H1 (cell line): ENCODE measurements at regions not wholly inside any gene's neighbourhood (a gene's known extent, or its start where the extent isn't known, plus 50 kb on each side); places are given as distances from the start of the nearest gene placed in this dataset.

Experiments used
- CTCF ChIA-PET: fragments of 300-600 bp; sonication (Branson Sonifier 250); formaldehyde crosslinking; loops from one replicate; lab custom pipeline; 2021; ENCODE audit not compliant: partially characterized antibody; lab: Charles Lee
- POLR2A ChIA-PET: fragments of 300-600 bp; sonication (Branson Sonifier 250); formaldehyde crosslinking; loops from one replicate; lab custom pipeline; 2021; ENCODE audit warnings: inconsistent platforms; ENCODE audit not compliant: partially characterized antibody; lab: Charles Lee
- DNase-seq, 2 experiments: peaks; one replicate each; pipeline versions ENCODE4 v3.0.0 to v3.0.0-alpha.2; 2010 to 2022; ENCODE audit warnings: low spot score in 2 of 2, low read depth in 1 of 2, mixed read lengths in 1 of 2
- FAIRE-seq: peaks from 2 replicates; lab custom pipeline; 2011; peaks lifted over from hg19 to GRCh38; lab: Jason Lieb, UNC
- H2AFZ ChIP-seq: 2 replicates; pipeline ENCODE4 v1.8.1; 2012; ENCODE audit warnings: low read length, inconsistent platforms
- H2AK5ac ChIP-seq: 2 replicates; pipeline ENCODE4 v1.6.1; 2013; ENCODE audit warnings: low read depth, low read length
- H2BK120ac ChIP-seq: replicated peaks from 2 replicates; pipeline ENCODE3; 2013; ENCODE audit warnings: low read depth, low read length, inconsistent platforms
- H2BK12ac ChIP-seq: 2 replicates; pipeline ENCODE4 v1.6.1; 2013; ENCODE audit warnings: low read depth, low read length
- H2BK15ac ChIP-seq: 2 replicates; pipeline ENCODE4 v1.6.1; 2013; ENCODE audit warnings: low read length
- H2BK20ac ChIP-seq: 2 replicates; pipeline ENCODE4 v1.6.1; 2013; ENCODE audit warnings: low read length
- H2BK5ac ChIP-seq: 2 replicates; pipeline ENCODE4 v1.6.1; 2013; ENCODE audit warnings: low read depth, low read length
- H3K14ac ChIP-seq: 2 replicates; pipeline ENCODE4 v1.6.1; 2013; ENCODE audit warnings: inconsistent platforms; ENCODE audit not compliant: insufficient read length
- H3K18ac ChIP-seq: 2 replicates; pipeline ENCODE4 v1.6.1; 2013; ENCODE audit warnings: low read length; ENCODE audit errors: extremely low read depth
- H3K23ac ChIP-seq: 2 replicates; pipeline ENCODE4 v1.6.1; 2013; ENCODE audit warnings: inconsistent platforms; ENCODE audit not compliant: insufficient read length
- H3K23me2 ChIP-seq: 2 replicates; pipeline ENCODE4 v1.6.1; 2013; ENCODE audit warnings: low read depth, low read length
- H3K27ac ChIP-seq: 2 replicates; pipeline ENCODE4 v1.6.1; 2011; ENCODE audit warnings: low read depth, low read length, inconsistent platforms
- H3K27me3 ChIP-seq, 4 experiments: replicated peaks in 1 of 4; 1 replicate in 1 of 4; 2 replicates in 3 of 4; pipeline versions ENCODE4 v1.6.1 to v1.8.1; 2011 to 2013; ENCODE audit warnings: low read length in 3 of 4, mild to moderate bottlenecking in 3 of 4, inconsistent platforms in 2 of 4, mixed read lengths in 2 of 4, moderate library complexity in 1 of 4; ENCODE audit not compliant: control insufficient read depth in 3 of 4, insufficient read depth in 3 of 4; ENCODE audit errors: extremely low read depth in 1 of 4
- H3K36me3 ChIP-seq, 4 experiments: 2 replicates each; pipeline versions ENCODE4 v1.6.1 to v1.8.1; 2011 to 2013; ENCODE audit warnings: mild to moderate bottlenecking in 4 of 4, low read length in 3 of 4, moderate library complexity in 2 of 4, control low read depth in 1 of 4, inconsistent platforms in 1 of 4; ENCODE audit not compliant: insufficient read depth in 4 of 4, control insufficient read depth in 2 of 4
- H3K4ac ChIP-seq: replicated peaks from 2 replicates; pipeline ENCODE3; 2013; ENCODE audit warnings: low read length, low read depth, mixed read lengths, inconsistent platforms; ENCODE audit not compliant: insufficient read length
- H3K4me1 ChIP-seq, 4 experiments: replicated peaks in 1 of 4; 1 replicate in 1 of 4; 2 replicates in 3 of 4; pipeline versions ENCODE4 v1.6.1 to v1.8.1; 2011 to 2013; ENCODE audit warnings: low read length in 3 of 4, inconsistent platforms in 2 of 4, mixed read lengths in 1 of 4; ENCODE audit not compliant: insufficient read depth in 4 of 4, control insufficient read depth in 3 of 4
- H3K4me2 ChIP-seq, 2 experiments: 2 replicates each; pipeline versions ENCODE4 v1.6.1 to v1.8.1; 2011 to 2013; ENCODE audit warnings: low read depth in 2 of 2, low read length in 2 of 2, control low read depth in 1 of 2, inconsistent platforms in 1 of 2, mild to moderate bottlenecking in 1 of 2; ENCODE audit not compliant: insufficient read depth in 1 of 2
- H3K4me3 ChIP-seq, 4 experiments: fragments of 200-600, 300-600 bp in 1 of 4; sonication (generic), shearing (Covaris generic), sonication (Bioruptor Twin) in 1 of 4; 2 replicates each; pipeline versions ENCODE4 v1.5.1 to v1.8.1; 2011 to 2016; ENCODE audit warnings: low read length in 4 of 4, low read depth in 3 of 4, control low read depth in 2 of 4, inconsistent platforms in 2 of 4, mild to moderate bottlenecking in 2 of 4, mixed read lengths in 1 of 4, moderate library complexity in 1 of 4; ENCODE audit not compliant: insufficient read depth in 2 of 4; ENCODE audit errors: extremely low read depth in 1 of 4
- H3K56ac ChIP-seq: replicated peaks from 2 replicates; pipeline ENCODE3; 2013; ENCODE audit warnings: low read depth, mild to moderate bottlenecking, mixed read lengths, low read length, inconsistent platforms; ENCODE audit not compliant: insufficient read length
- H3K79me1 ChIP-seq: 2 replicates; pipeline ENCODE4 v1.6.1; 2013; ENCODE audit warnings: low read depth, low read length, control low read depth
- H3K79me2 ChIP-seq, 2 experiments: 2 replicates each; pipeline versions ENCODE4 v1.6.1 to v1.8.1; 2012 to 2013; ENCODE audit warnings: low read length in 2 of 2, mild to moderate bottlenecking in 2 of 2, inconsistent platforms in 1 of 2; ENCODE audit not compliant: insufficient read depth in 2 of 2, control insufficient read depth in 1 of 2
- H3K9ac ChIP-seq, 4 experiments: replicated peaks in 1 of 4; 1 replicate in 1 of 4; 2 replicates in 3 of 4; pipeline versions ENCODE4 v1.6.1 to v1.8.1; 2011 to 2013; ENCODE audit warnings: low read depth in 3 of 4, low read length in 3 of 4, control low read depth in 2 of 4, mild to moderate bottlenecking in 2 of 4, moderate library complexity in 2 of 4, inconsistent platforms in 1 of 4; ENCODE audit errors: extremely low read depth in 1 of 4
- H3K9me3 ChIP-seq, 2 experiments: 2 replicates each; pipeline versions ENCODE4 v1.6.1 to v1.8.1; 2012 to 2013; ENCODE audit warnings: mild to moderate bottlenecking in 2 of 2, moderate library complexity in 2 of 2, control low read depth in 1 of 2, inconsistent platforms in 1 of 2, low read depth in 1 of 2, low read length in 1 of 2, mixed read lengths in 1 of 2; ENCODE audit not compliant: insufficient read depth in 2 of 2
- H4K20me1 ChIP-seq, 2 experiments: replicated peaks in 1 of 2; 2 replicates each; pipeline versions ENCODE3 to v1.8.1; 2011 to 2013; ENCODE audit warnings: inconsistent platforms in 2 of 2, low read length in 2 of 2, mild to moderate bottlenecking in 1 of 2; ENCODE audit not compliant: insufficient read depth in 2 of 2, control insufficient read depth in 1 of 2
- H4K5ac ChIP-seq: 2 replicates; pipeline ENCODE4 v1.6.1; 2013; ENCODE audit warnings: low read length, low read depth, mixed read lengths, inconsistent platforms; ENCODE audit not compliant: insufficient read length
- H4K8ac ChIP-seq: 2 replicates; pipeline ENCODE4 v1.8.0; 2013; ENCODE audit warnings: mild to moderate bottlenecking, moderate library complexity, low read length, inconsistent platforms; ENCODE audit not compliant: insufficient read depth; ENCODE audit errors: extremely low read depth
- H4K91ac ChIP-seq: replicated peaks from 2 replicates; pipeline ENCODE3; 2013; ENCODE audit warnings: low read length, mixed read lengths, inconsistent platforms; ENCODE audit not compliant: insufficient read length
- BACH1 ChIP-seq: IDR thresholded peaks from 2 replicates; pipeline ENCODE4 v1.6.1; 2012; ENCODE audit warnings: low read length, improper control_type of control experiment
- CBX5 ChIP-seq: fragments of 300-800, 300-1000 bp; sonication (generic); IDR thresholded peaks from 2 replicates; pipeline ENCODE4 v1.7.1; 2016; ENCODE audit warnings: antibody characterized with exemption, low read length, low read depth
- CEBPB ChIP-seq: IDR thresholded peaks from 2 replicates; pipeline ENCODE4 v1.6.1; 2012; ENCODE audit warnings: low read depth, low read length
- CHD1 ChIP-seq: IDR thresholded peaks from 2 replicates; pipeline ENCODE4 v1.6.1; 2012; ENCODE audit warnings: low read depth, low read length, improper control_type of control experiment
- CHD2 ChIP-seq: IDR thresholded peaks from 2 replicates; pipeline ENCODE4 v1.6.1; 2012; ENCODE audit warnings: low read length, improper control_type of control experiment
- EGR1 ChIP-seq: IDR thresholded peaks from 2 replicates; pipeline ENCODE4 v1.6.1; 2011; ENCODE audit warnings: low read depth, low read length, borderline replicate concordance
- FOSL1 ChIP-seq: IDR thresholded peaks from 2 replicates; pipeline ENCODE4 v1.6.1; 2011; ENCODE audit warnings: mild to moderate bottlenecking, low read depth, low read length, moderate library complexity; ENCODE audit not compliant: insufficient read depth
- HDAC6 ChIP-seq: IDR thresholded peaks from one replicate; pipeline ENCODE4 v1.7.1; 2012; ENCODE audit warnings: low read depth, mild to moderate bottlenecking, inconsistent platforms, low read length, moderate library complexity
- JUND ChIP-seq: IDR thresholded peaks from 2 replicates; pipeline ENCODE4 v1.6.1; 2011; ENCODE audit warnings: mild to moderate bottlenecking, improper control_type of control experiment, low read length
- KDM5A ChIP-seq: fragments of 200-600 bp; IDR thresholded peaks from 2 replicates; pipeline ENCODE4 v1.7.1; 2012; ENCODE audit warnings: mild to moderate bottlenecking, low read length, inconsistent platforms, mixed read lengths
- NANOG ChIP-seq: IDR thresholded peaks from 2 replicates; pipeline ENCODE4 v1.6.1; 2011; ENCODE audit warnings: low read length, low read depth, mild to moderate bottlenecking, inconsistent platforms; ENCODE audit not compliant: insufficient read depth, poor library complexity, severe bottlenecking
- POLR2A ChIP-seq, 2 experiments: IDR thresholded peaks; 1 replicate in 1 of 2; 2 replicates in 1 of 2; pipeline ENCODE4 v1.6.1; 2011; ENCODE audit warnings: low read depth in 2 of 2, low read length in 2 of 2, mild to moderate bottlenecking in 2 of 2; ENCODE audit errors: control extremely low read depth in 1 of 2
- RXRA ChIP-seq: IDR thresholded peaks from 2 replicates; pipeline ENCODE4 v1.6.1; 2011; ENCODE audit warnings: low read depth, mild to moderate bottlenecking, low read length, moderate library complexity; ENCODE audit not compliant: insufficient read depth
- SP4 ChIP-seq: IDR thresholded peaks from 2 replicates; pipeline ENCODE4 v1.6.1; 2012; ENCODE audit warnings: low read length, inconsistent platforms
- TAF7 ChIP-seq: optimal IDR thresholded peaks from 2 replicates; pipeline ENCODE3; 2011; ENCODE audit warnings: low read depth, mild to moderate bottlenecking, inconsistent platforms, low read length, moderate library complexity, borderline replicate concordance
- TBP ChIP-seq: IDR thresholded peaks from 2 replicates; pipeline ENCODE4 v1.6.1; 2011; ENCODE audit warnings: low read depth, low read length, improper control_type of control experiment
- TEAD4 ChIP-seq: IDR thresholded peaks from 2 replicates; pipeline ENCODE4 v1.6.1; 2012; ENCODE audit warnings: low read depth, low read length, inconsistent platforms, mixed read lengths
- WGBS, 2 experiments: shearing (Covaris generic) in 1 of 2; methylation state at CpG; one replicate each; pipeline versions ENCODE4 v1.1.6 to v1.1.7; 2013 to 2015; ENCODE audit warnings: low lambda C conversion rate in 2 of 2, mixed read lengths in 2 of 2, inconsistent platforms in 1 of 2, low coverage in 1 of 2, missing lambda C conversion rate in 1 of 2; ENCODE audit not compliant: insufficient replicate concordance in 2 of 2, insufficient coverage in 1 of 2, insufficient read length in 1 of 2; ENCODE audit errors: extremely low coverage in 1 of 2, missing lambda C conversion rate in 1 of 2; 5-methylcytosine and 5-hydroxymethylcytosine counted together

- no peaks in the 10 kb centered on the region for H4K20me1 ChIP-seq
- no peak overlapping the region for H3K9ac ChIP-seq
- H4K8ac ChIP-seq, result no peak overlapping the region
- no peak overlapping the region for H2AK5ac ChIP-seq
- no peak overlapping the region for H3K23ac ChIP-seq
- no peaks in the 10 kb centered on the region for H3K79me1 ChIP-seq
- no peaks in the 10 kb centered on the region for H3K79me2 ChIP-seq
- H3K23me2 ChIP-seq, result no peaks in the 10 kb centered on the region
- ChIA-PET CTCF (no interaction called here), POLR2A (no interaction called here)
- no peak overlapping the region for H4K91ac ChIP-seq
- no peak overlapping the region for H3K18ac ChIP-seq
- H2BK120ac ChIP-seq, result no peak overlapping the region
- TF ChIP-seq FOSL1, result no peak
- no peak for TF ChIP-seq RXRA
- no peak for TF ChIP-seq POLR2A (IDR thresholded peaks at IDR 0.05; ENCODE audit: control extremely low read depth in 1 of 2, low read depth in 2 of 2, low read length in 2 of 2)
- TF ChIP-seq JUND, result no peak
- no peak for TF ChIP-seq HDAC6
- no peak for TF ChIP-seq NANOG
- TF ChIP-seq SP4, result no peak
- TF ChIP-seq TEAD4, result no peak
- no peak for TF ChIP-seq BACH1
- TF ChIP-seq CHD2, result no peak
- no peak for TF ChIP-seq TBP
- no peak for TF ChIP-seq KDM5A
- no peak for TF ChIP-seq CHD1
- no peak for TF ChIP-seq CBX5
- TF ChIP-seq TAF7, result no peak
- TF ChIP-seq CEBPB, result no peak
- TF ChIP-seq EGR1, result no peak
- no peaks in the 10 kb centered on the region for H3K27me3 ChIP-seq
- H2BK15ac ChIP-seq, result no peak overlapping the region
- H3K14ac ChIP-seq, result no peak overlapping the region
- H3K56ac ChIP-seq, result no peak overlapping the region
- DNase-seq (no peak), FAIRE-seq (no peak)
- no peak overlapping the region for H3K27ac ChIP-seq
- 88% methylated on average over 1 of the region's 1 CpG; no CpG with 5 or more reads in 1 of the 2 experiments for WGBS, 2 experiments
- no peak overlapping the region for H2AFZ ChIP-seq
- H3K4me3 ChIP-seq, result no peak overlapping the region
- no peak overlapping the region for H2BK5ac ChIP-seq
- H4K5ac ChIP-seq, result no peak overlapping the region
- no peaks in the 10 kb centered on the region for H3K4me1 ChIP-seq
- no peak overlapping the region for H3K4me2 ChIP-seq
- H3K4ac ChIP-seq, result no peak overlapping the region
- no peaks in the 10 kb centered on the region for H3K36me3 ChIP-seq
- no peaks in the 10 kb centered on the region for H3K9me3 ChIP-seq
- H2BK12ac ChIP-seq, result no peak overlapping the region
- no peak overlapping the region for H2BK20ac ChIP-seq
Measured at GRCh38 chr7:125727215-125727614, 797.6 kb upstream of the POT1 start.
